NCI-H446 treated with DMSO at 0.1 percent for 48 hours (cell line): ENCODE measurements at regions not wholly inside any gene's neighbourhood (a gene's known extent, or its start where the extent isn't known, plus 50 kb on each side); places are given as distances from the start of the nearest gene placed in this dataset.
A peak's percentile ranks its signal among the peaks of the same experiment; 100 is the strongest.
"Not testable (repeated sequence)": the region's sequence is repeated elsewhere in the genome, so short reads cannot be mapped to it uniquely, and the experiment has no call there.

ENCODE experiments used
- DNase-seq: peaks from one replicate; lab custom pipeline; 2025; lab: John Stamatoyannopoulos, UW

DNA sequence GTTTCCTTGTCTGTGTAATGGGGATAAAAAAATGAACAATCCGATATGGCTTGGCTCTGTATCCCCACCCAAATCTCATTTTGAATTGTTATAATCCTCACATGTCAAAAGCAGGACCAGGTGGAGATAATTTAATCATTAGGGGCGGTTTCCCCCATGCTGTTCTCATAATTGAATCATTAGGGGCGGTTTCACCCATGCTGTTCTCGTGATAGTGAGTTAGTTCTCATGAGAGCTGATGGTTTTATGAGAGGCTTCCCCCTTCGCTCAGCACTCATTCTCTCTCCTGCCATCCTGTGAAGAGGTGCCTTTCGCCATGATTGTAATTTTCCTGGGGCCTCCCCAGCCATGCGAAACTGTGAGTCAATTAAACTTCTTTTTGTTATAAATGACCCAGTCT, 633.5 kb downstream of the RAPGEF2 start:
- no peak for DNase-seq

DNA sequence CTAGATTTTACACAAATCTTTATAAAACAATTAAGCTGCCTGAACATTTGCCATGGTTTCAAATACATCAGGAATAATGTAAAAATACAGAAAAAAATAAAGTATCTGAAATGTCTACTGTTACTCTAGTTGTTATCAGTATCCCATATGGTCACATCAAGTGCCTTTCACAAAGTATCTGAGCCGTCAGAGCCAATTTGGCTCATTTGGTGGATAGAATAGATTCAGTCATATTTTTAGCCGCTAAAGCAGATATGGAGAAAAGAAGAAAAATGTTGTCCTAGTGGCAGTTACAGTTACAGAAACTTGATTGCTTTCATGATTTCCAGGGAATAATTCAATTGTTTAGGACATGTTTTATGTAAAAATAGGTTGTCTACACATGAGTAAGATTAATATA, 641.1 kb downstream of the RAPGEF2 start:
- no peak for DNase-seq

DNA sequence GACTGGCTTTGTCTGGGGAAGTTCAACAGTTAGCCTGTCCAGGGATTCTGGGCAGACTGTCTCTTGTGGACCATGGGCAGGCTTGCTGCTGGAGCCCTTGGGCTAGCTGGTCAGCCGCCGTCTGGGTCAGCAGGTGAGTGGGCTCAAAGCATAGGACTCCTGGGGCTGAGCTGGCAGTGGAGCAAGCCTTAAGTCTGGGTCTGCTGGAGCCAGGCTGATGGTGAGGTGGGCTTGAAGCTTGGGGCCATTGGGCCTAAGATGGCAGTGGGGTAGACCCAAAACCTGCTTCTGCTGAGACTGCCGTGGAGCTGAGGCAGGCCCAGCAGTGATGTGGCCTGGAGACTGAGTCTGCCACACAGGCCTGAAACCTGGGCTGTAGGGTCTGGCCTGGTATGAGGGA, 645.1 kb downstream of the RAPGEF2 start:
- no peak for DNase-seq

DNA sequence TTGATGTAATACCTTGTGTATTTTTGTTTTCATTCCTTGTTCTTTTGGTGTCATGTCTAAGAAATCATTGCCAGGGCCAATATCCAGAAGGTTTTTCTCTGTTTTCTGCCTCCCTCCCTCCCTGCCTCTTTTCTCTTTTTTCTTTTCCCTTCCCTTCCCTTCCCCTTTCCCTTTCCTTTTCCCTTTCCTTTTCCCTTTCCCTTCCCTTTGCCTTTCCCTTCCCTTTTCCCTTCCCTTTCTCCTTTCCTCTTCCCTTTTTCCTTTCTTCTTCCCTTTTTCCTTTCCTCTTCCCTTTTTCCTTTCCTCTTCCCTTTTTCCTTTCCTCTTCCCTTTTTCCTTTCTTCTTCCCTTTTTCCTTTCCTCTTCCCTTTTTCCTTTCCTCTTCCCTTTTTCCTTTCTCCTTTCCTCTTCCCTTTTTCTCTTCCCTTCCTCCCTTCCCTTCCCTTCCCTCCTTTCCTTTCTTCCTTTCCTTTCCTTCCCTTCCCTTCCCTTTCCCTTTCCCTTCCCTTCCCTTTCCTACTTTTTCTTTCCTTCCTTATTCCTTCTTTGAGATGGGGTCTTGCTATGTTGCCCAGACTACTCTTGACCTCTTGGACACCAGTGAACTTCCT, 646.1 kb downstream of the RAPGEF2 start:
- no peak for DNase-seq

DNA sequence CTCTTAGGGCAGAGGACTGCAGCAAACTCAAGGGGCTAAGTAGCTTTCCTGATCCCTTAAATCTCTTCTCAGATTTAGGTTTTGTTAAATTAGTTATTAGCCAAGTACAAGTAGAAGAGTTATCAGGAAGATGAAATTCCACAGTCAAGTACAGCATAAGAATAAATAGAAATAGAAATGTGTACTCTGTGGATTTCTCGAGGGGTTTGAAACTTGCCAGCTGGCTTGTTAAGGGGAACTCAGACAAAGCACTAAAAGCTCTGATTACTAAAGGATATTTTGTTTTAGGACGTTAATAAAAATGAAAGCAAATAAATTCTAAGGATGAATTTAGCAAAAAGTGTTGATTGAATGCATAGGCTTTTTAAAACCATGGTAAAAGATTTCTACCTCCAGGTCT, 654.6 kb downstream of the RAPGEF2 start:
- DNase-seq = no peak

DNA sequence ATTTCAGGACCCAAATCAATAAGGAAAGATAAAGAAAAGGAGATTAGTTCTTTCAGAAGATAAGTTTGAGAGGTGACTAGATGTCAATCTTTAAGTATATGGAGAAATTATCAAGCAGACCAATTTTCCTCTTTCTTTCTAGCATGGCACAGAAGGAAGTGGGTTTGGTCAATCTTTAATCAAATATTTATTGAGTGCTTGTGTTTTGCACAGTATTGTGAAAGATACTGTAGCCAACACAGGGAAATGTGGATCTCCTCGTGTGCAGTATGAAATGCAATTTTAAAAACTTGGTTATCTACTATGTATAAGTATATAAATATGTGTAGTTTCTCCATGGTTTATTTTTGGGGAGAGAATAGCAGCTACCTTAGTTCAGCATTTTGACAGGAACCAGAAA, 655.2 kb downstream of the RAPGEF2 start:
- DNase-seq = no peak

DNA sequence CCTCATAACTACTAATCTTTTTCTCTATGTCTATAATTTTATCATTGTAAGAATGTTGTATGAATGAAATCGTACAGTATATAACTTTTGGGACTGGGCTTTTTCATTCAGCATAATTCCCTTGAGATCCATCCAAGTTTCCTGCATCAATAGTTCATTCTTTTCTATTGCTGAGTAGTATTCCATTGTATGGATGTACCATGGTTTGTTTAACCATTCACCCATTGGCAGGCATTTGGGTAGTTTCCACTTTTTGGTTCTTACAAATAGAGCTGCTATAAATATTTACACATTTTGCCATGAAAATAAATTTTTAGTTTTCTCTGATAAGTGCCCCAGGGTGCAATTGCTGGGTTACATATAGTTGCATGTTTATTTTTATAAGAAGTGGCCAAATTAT, 659.8 kb downstream of the RAPGEF2 start:
- DNase-seq = no peak

DNA sequence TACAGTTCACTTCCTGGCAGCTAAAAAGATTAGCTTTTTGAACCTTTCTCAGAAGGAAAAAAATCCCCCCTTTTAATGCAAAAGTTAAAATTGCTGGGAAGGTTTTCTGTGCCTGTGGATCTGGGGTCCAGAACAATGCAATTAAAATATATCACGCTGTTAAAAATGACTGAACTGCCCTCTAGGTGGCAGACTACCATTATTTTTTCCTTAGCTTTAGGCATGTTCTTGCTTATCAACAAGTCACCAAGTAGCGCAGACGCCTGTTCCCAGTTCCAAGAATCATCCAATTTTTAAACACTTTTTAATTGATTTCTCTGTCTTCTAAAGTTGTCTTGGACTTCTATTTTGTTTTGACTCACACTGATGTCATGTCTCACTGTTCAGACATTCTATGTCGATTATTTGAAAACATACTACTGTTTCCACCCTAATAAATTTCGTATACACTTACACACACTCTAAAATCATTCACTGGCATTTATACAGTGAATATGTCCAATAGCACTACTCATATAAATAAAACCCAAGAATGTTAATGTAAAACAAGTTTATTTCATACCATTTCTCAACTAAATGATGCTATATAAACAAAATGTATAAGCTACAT, 661.6 kb downstream of the RAPGEF2 start:
- DNase-seq = peak; percentile 30

DNA sequence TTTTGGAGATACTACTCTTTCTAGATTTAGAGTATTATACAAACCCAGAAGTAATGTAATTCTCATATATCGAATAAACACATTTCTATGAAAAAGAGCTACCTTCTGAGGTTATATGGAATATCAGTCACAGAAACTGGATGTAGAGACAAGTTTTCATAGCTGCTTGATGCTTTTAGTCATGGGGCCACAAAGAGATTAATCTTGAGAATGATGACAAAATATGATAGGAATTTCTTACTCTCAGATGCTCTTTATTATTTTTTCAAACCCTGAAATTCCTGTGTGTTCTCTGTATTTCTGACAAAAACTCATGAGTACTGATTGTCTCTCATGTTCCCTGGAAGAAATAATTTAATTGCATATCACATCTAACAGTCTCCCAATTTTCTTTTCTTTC, 662.5 kb downstream of the RAPGEF2 start:
- no peak for DNase-seq

DNA sequence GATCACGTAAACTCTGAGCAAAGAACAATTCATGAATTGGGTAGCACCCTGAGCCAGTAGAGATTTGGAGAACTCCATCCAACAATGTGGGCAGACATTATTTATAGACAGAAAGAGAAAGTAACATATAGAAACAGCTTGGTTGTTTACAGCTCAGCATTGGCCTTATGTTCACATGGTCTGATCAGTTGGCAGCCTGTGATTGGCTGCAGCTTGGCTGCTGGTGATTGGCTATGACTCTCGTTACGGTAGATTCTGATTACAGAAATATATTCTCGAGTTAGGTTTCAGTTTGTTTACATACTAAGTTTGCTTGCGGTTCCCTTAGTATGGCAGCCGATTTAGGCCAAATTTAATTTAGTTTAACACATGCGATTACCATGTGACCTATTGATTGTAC, 663.4 kb downstream of the RAPGEF2 start:
- DNase-seq = peak; percentile 2

DNA sequence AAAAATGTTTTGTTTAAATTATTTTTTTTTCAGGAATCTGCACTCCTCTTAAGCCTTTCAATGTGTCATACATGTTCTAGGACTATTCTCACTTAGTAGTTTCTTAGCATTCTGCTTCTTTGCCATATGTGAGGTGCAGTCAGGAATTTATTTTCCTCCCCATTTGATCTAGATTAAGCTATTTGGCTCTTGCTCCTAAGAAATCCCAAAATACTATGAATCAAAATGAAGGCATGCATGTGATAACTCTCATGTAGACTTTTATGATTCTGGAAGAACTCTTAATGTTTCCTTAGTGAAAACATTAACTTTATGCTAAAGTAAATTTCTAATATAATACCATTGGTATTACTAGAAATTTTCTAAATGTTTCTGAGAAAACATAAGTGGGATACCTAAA, 664.5 kb downstream of the RAPGEF2 start:
- no peak for DNase-seq

DNA sequence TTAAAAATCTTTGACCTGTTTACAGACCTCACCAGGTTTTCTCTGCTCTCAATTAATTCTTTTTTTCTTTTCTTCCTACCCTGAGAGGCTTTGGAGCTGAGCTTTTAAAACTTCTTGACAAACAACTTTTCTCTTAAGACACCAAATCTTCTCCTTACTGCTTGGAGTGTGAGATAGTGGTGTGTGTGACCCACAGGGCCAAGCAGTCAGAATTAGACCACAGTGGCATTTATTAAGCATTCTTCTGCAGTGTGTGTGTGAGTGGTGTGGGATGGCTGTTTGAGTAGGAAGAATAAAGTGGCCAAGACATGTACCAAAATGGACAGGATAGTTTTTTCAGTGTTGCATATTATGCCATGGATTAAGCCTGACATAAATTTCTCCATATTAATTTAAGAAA, 665.1 kb downstream of the RAPGEF2 start:
- no peak for DNase-seq

DNA sequence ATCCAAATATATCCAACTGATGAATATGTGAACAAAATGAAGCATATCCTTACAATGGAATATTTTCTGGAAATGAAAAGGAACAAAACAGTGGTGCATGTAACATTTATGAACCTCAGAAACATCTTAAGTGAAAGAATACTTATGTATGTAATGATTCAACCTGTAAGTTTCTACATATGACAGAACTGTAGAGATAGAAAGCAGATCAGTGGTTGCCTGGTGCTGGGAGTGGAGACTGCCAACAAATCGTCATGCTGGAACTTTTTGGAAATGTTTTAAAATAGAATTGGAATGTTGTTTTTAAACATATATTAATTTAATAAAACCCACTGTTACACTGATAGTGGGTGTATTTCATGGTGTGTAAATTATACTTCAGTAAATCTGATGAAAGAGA, 667.5 kb downstream of the RAPGEF2 start:
- DNase-seq = no peak

DNA sequence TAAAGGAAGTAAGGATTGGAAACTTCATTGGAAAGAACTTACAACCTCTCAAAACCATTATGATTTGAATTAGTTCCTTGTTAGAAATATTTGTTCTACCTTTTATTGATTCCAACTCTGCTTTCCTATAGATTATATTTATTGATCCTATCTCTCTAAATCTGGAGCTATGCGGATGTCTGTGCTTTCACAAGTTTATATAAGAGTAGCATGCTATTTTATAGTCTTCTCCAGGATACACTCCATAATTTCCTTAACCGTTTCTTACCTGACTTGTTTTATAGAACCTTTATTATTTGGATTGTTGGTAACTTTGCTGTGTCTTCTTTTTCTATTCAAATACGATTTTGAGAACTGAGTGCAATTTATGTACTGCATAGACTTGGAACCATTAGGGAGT, 668.1 kb downstream of the RAPGEF2 start:
- DNase-seq = no peak

DNA sequence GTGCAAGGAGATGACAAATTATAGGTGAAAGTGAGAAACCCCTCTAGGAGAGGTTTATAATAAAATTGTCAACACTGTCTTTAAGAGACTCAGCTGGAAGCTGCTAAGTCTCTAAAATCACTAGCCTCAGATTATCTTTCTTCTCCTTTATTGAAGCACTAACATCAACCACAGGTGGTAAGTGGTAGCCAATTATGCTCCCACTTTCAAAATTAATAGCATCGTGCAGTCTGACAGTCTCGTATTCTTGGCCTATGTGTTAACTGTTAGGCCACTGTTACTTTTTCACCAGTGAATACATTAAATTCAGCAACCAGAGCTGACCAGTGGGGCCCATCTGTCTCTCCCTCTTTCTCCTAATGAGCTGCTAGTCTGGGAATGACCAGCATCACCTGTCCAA, 674.1 kb downstream of the RAPGEF2 start:
- no peak for DNase-seq

DNA sequence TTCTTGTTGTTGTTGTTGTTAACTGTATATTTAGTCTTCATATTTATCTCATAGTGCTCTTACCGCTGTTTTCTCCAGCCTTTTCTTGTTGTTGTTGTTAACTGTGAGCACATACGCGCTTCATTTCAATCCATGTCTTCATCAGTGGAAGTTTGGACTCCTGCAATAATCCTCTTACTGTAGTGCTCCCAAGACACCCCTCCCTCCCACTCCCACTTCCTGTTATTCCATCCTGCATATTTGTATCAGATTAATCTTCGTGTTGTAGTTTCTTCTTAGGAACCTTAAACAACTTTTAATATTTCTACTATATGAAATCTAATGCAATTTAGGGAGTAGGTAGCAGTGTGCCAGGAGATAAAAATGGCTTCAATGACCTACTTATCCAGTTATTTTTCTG, 674.8 kb downstream of the RAPGEF2 start:
- DNase-seq = no peak

DNA sequence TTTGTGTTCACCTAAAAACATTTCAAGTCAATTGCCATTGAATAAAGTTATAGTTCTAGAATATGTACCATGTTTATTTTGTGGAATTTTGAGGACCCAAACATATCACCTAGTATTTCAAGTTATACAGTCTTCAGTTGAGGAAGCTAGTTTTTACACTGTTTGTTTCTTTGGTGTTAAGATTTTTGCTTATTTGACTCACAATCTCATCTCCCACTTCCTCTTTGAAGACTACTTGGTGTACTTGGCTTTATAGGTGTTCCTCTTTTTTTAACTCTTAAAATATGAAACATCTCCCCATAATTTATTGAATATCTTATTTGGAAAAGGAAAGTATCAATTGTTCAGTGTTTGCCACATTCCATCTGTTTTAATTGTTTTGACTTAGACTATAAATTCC, 675.4 kb downstream of the RAPGEF2 start:
- no peak for DNase-seq

DNA sequence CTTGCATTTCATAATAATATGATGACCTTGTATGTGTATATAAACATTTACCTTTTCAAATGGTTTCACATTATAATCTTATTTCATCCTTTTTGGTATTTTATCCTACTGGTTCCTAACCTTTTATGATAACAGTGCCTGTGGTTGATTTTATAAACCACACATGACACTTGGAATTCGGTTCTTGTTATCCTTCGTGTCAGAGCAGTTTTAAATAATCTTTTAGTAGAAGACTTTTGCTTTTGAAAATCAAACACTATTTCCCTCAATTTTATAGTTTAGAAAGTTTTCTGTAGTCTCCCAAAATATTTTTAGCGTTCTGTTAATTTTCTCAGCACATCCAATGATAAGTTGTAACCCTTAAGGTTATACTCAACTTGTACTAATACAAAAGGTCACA, 676.8 kb downstream of the RAPGEF2 start:
- no peak for DNase-seq

DNA sequence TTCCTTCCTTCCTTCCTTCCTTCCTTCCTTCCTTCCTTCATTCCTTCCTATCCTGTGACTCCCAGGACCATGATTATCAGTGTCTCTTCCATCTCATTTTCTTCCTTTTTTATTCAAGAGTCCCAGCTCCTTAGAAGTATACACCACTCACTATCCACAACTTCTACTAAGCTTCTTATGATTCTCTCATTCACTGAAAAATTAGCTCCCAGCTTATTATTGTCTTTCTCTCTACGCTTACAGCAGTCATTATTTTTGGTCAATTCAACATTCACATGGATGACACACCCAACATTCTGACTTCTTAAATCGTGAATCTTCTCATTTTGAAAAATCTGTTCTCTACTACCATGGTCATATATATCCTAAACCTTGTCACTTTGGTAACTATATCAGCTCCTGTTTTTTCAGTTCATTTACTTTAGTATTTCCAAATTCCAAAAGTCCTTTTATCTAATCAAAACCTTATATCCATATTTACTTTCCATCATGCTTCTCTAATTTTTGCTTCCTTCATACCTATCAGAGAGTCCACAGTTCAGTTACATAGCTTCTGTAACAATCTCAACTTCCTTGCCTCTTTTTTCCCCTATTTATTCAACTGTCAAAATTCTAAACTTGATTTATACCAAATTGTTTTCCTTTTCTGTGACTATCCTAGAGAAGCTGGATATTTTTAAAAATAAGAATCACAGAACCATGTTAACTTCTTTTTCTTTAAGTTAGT, 677.5 kb downstream of the RAPGEF2 start:
- DNase-seq = no peak

DNA sequence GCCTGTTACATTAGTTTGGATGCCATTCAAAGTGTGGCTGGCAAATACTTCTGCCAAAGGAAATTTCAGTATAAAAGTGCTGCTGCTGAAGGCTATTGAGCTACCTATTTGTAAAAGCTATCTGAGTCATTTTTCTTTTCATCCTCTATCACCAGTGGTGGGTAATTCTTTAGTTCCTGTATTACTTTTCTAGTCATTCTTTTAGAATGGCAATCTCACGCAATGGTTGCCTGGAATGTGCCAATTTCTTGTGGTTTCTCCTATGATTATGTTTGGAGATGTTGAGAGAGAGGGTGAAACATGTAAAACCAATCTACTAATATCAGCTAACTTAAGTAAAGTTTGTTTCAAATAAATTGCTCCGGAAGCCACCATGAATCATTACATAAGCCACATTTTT, 685.0 kb downstream of the RAPGEF2 start:
- DNase-seq = no peak

DNA sequence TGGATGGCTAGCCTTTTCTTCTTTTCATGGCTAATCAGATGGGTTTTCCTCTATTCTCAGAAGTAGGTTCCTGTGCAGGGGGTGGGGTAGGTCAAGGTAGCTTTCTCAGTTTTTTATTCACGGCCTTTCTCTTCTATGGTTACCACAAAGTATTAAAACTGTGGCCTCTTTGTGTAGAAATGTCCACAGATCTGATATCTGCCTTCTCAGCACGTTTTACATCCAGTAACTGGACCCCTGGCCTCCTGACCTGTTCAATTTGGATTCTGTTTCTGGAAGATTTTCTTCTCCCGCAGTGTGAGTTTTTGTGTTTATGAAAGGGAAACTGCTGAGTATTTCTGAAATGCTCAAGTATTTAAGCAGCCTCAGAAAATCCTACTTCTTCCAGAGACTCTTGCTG, 688.5 kb downstream of the RAPGEF2 start:
- no peak for DNase-seq

DNA sequence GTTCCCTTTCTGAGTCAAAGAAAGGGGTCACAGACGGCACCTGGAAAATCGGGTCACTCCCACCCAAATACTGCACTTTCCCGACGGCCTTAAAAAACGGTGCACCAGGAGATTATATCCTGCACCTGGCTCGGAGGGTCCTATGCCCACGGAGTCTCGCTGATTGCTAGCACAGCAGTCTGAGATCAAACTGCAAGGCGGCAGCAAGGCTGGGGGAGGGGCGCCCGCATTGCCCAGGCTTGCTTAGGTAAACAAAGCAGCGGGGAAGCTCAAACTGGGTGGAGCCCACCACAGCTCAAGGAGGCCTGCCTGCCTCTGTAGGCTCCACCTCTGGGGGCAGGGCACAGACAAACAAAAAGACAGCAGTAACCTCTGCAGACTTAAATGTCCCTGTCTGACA, 701.7 kb downstream of the RAPGEF2 start:
- not testable (repeated sequence) for DNase-seq

DNA sequence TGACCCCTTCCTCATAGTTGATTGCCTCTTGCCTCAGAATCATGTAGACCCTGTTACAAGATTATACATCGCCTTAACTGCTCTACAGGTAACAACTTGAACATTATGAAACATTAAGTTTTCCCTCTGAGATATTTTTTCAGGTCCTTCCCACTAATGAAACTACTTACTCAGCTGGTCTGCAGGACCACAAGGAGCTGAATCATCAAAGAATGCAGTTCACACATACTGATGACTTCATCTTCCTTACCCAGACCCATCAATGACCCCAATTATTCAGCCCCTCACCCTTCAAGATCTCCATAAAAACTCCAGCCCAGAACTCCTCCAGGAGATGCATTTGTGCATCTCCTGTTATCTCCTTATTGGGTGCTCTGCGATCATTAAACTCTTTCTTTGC, 720.9 kb downstream of the RAPGEF2 start:
- DNase-seq = no peak

DNA sequence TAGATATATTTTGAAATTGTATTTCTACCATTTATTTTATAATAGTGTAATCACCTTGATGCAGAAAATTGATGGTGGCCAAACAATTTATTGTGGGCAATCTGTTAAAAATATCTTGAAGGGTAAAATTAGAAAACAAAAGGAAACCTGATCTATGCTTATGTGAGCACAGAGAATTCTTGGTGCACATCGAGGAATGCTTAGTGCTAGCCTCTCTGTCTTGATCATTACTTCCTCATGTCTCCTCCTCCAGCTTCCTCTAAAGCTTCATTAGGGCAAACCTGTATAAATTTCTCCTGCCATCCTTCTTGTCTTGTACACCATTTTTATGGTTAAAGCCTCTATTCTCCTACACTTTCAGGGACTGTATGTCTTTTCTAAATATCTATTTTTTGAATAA, 725.8 kb downstream of the RAPGEF2 start:
- no peak for DNase-seq
